HepG2 (cell line): ENCODE measurements at regions not wholly inside any gene's neighbourhood (a gene's known extent, or its start where the extent isn't known, plus 50 kb on each side); places are given as distances from the start of the nearest gene placed in this dataset.

ENCODE experiments used
- ATAC-seq: fragments of 200-7000 bp; cut with Tn5 transposase; 3 replicates; pipeline ENCODE4 v1.9.1; 2020; ENCODE audit warnings: mild to moderate bottlenecking, moderate library complexity
- BruUV-seq: library from RNA; stranded (reverse); fragments of 400-500 nt; replicated peaks from 2 replicates; lab custom pipeline; 2021; lab: Mats Ljungman, UMichigan
- CTCF ChIA-PET: fragments of 300-600 bp; formaldehyde crosslinking; extraction: SDS; loops from one replicate; lab custom pipeline; 2021; ENCODE audit warnings: low total read pairs, inconsistent platforms, low intra/inter-chr PET ratio; lab: Yijun Ruan, JAX
- POLR2A ChIA-PET: fragments of 350-600 bp; sonication (Branson Sonifier 250); formaldehyde crosslinking; loops from one replicate; lab custom pipeline; 2020; ENCODE audit warnings: antibody characterized with exemption, inconsistent platforms; lab: Yijun Ruan, JAX
- DNase-seq: peaks from one replicate; pipeline ENCODE4 v3.0.0-alpha.2; 2015; ENCODE audit warnings: low spot score
- FAIRE-seq: peaks from 3 replicates; lab custom pipeline; 2011; peaks lifted over from hg19 to GRCh38; lab: Jason Lieb, UNC
- H2AFZ ChIP-seq: one replicate; pipeline ENCODE4 v1.6.1; 2011; ENCODE audit warnings: low read length, inconsistent platforms
- H3K27ac ChIP-seq: fragments of 300-600 bp; 3 replicates; pipeline ENCODE4 v1.8.0; 2011; ENCODE audit warnings: mixed run types, mild to moderate bottlenecking, mixed read lengths, low read length, inconsistent platforms; ENCODE audit not compliant: insufficient read depth; ENCODE audit errors: extremely low read length
- H3K27me3 ChIP-seq, 2 experiments: fragments of 200-600 bp in 1 of 2; 2 replicates in 1 of 2; 3 replicates in 1 of 2; pipeline versions ENCODE4 v1.6.0 to v1.8.0; 2011; ENCODE audit warnings: low read length in 2 of 2, mild to moderate bottlenecking in 2 of 2, moderate library complexity in 2 of 2, inconsistent platforms in 1 of 2; ENCODE audit not compliant: insufficient read depth in 2 of 2, control insufficient read depth in 1 of 2
- H3K36me3 ChIP-seq, 2 experiments: fragments of 200-600 bp in 1 of 2; replicated peaks in 1 of 2; 2 replicates in 1 of 2; 3 replicates in 1 of 2; pipeline versions ENCODE4 v1.5.1 to v1.8.0; 2011; ENCODE audit warnings: low read length in 2 of 2, inconsistent platforms in 1 of 2; ENCODE audit not compliant: insufficient read depth in 2 of 2, control insufficient read depth in 1 of 2
- H3K4me1 ChIP-seq: 2 replicates; pipeline ENCODE4 v1.5.1; 2012; ENCODE audit warnings: low read length, inconsistent platforms; ENCODE audit not compliant: insufficient read depth
- H3K4me2 ChIP-seq: 2 replicates; pipeline ENCODE4 v1.6.0; 2011; ENCODE audit warnings: low read depth, low read length, inconsistent platforms
- H3K4me3 ChIP-seq, 3 experiments: fragments of 200-600 bp in 1 of 3; sonication (generic), shearing (Covaris generic) in 1 of 3; replicated peaks in 1 of 3; 2 replicates each; pipeline ENCODE4 v1.5.1; 2011 to 2016; ENCODE audit warnings: low read length in 3 of 3, inconsistent platforms in 2 of 3, low read depth in 2 of 3, mild to moderate bottlenecking in 2 of 3, control low read depth in 1 of 3, mixed read lengths in 1 of 3; ENCODE audit not compliant: insufficient read depth in 1 of 3
- H3K79me2 ChIP-seq: one replicate; pipeline ENCODE4 v1.6.1; 2011; ENCODE audit warnings: low read length, inconsistent platforms; ENCODE audit not compliant: insufficient read depth
- H3K9ac ChIP-seq: 2 replicates; pipeline ENCODE4 v1.6.0; 2011; ENCODE audit warnings: mild to moderate bottlenecking, low read depth, low read length, inconsistent platforms; ENCODE audit not compliant: insufficient read depth
- H3K9me3 ChIP-seq: 2 replicates; pipeline ENCODE4 v1.5.1; 2012; ENCODE audit warnings: mild to moderate bottlenecking, low read length
- H4K20me1 ChIP-seq: 2 replicates; pipeline ENCODE4 v1.6.0; 2011; ENCODE audit warnings: inconsistent platforms, mild to moderate bottlenecking, low read length, moderate library complexity; ENCODE audit not compliant: insufficient read depth
- BHLHE40 ChIP-seq: IDR thresholded peaks from 2 replicates; pipeline ENCODE4 v1.6.1; 2011; ENCODE audit warnings: low read length, improper control_type of control experiment
- CENPT ChIP-seq: sonication (generic); formaldehyde crosslinking; IDR thresholded peaks from 2 replicates; pipeline ENCODE4 v1.8.0; 2022; ENCODE audit warnings: low read depth, mild to moderate bottlenecking, moderate library complexity, missing genetic modification reagents
- HIVEP1 ChIP-seq: sonication (generic); formaldehyde crosslinking; IDR thresholded peaks from 2 replicates; pipeline ENCODE4 v1.4.0; 2020; ENCODE audit warnings: mild to moderate bottlenecking, missing genetic modification reagents
- IKZF4 ChIP-seq: sonication (generic); formaldehyde crosslinking; IDR thresholded peaks from 2 replicates; pipeline ENCODE4 v1.5.1; 2020; ENCODE audit warnings: borderline replicate concordance, mild to moderate bottlenecking, low read depth, missing genetic modification reagents; ENCODE audit errors: not compliant biosample characterization
- LCORL ChIP-seq, 2 experiments: fragments of 450-650 bp in 1 of 2; sonication (generic) in 1 of 2; formaldehyde crosslinking in 1 of 2; IDR thresholded peaks; 2 replicates each; pipeline versions ENCODE4 v1.5.0 to v1.6.1; 2017 to 2020; ENCODE audit warnings: antibody characterized with exemption in 1 of 2, missing genetic modification reagents in 1 of 2
- NFKB2 ChIP-seq: sonication (generic); formaldehyde crosslinking; IDR thresholded peaks from 2 replicates; pipeline ENCODE4 v1.4.0; 2020; ENCODE audit warnings: missing genetic modification reagents, borderline replicate concordance
- NPAS2 ChIP-seq: sonication (generic); formaldehyde crosslinking; IDR thresholded peaks from 2 replicates; pipeline ENCODE4 v1.8.0; 2022; ENCODE audit warnings: mild to moderate bottlenecking, missing genetic modification reagents, borderline replicate concordance
- RCOR2 ChIP-seq: IDR thresholded peaks from 2 replicates; pipeline ENCODE4 v1.6.1; 2016; ENCODE audit warnings: missing biosample characterization, missing genetic modification reagents
- SMARCC2 ChIP-seq: fragments of 450-650 bp; IDR thresholded peaks from 2 replicates; pipeline ENCODE4 v1.6.1; 2017; ENCODE audit warnings: antibody characterized with exemption, mild to moderate bottlenecking
- SMARCE1 ChIP-seq: fragments of 450-650 bp; IDR thresholded peaks from 2 replicates; pipeline ENCODE4 v1.6.1; 2017; ENCODE audit warnings: borderline replicate concordance
- ZNF256 ChIP-seq: sonication (generic); formaldehyde crosslinking; conservative IDR thresholded peaks from 2 replicates; pipeline ENCODE4 v1.4.0; 2020; ENCODE audit warnings: missing genetic modification reagents
- ZNF274 ChIP-seq: sonication (generic); formaldehyde crosslinking; IDR thresholded peaks from 2 replicates; pipeline ENCODE4 v1.5.1; 2020; ENCODE audit warnings: mild to moderate bottlenecking, missing genetic modification reagents
- ZNF350 ChIP-seq: sonication (generic); formaldehyde crosslinking; IDR thresholded peaks from 2 replicates; pipeline ENCODE4 v1.4.0; 2020; ENCODE audit warnings: mild to moderate bottlenecking, low read depth, missing genetic modification reagents, borderline replicate concordance
- WGBS: methylation state at CpG from one replicate; pipeline ENCODE4 v1.1.6; 2017; ENCODE audit warnings: low lambda C conversion rate; 5-methylcytosine and 5-hydroxymethylcytosine counted together
- in situ Hi-C: cut with HindIII; loops from 2 replicates; pipeline ENCODE4 v1.10.0; 2017; ENCODE audit warnings: low pct_unique_long_range_greater_than_20kb; ENCODE audit not compliant: extremely low pct_ligation_motif_present
- intact Hi-C: fragments of 100-400 bp; cut with micrococcal nuclease; formaldehyde crosslinking; loops from one replicate; pipeline ENCODE4 v1.10.0; 2022; ENCODE audit not compliant: unreplicated experiment
- TF ChIP-seq, protein P1 (sequence below): sonication (generic); formaldehyde crosslinking; IDR thresholded peaks from 2 replicates; pipeline ENCODE4 v1.8.0; 2022; ENCODE audit warnings: missing genetic modification reagents, mild to moderate bottlenecking, moderate library complexity, borderline replicate concordance
- TF ChIP-seq, protein P2 (sequence below): sonication (generic); formaldehyde crosslinking; conservative IDR thresholded peaks from 2 replicates; pipeline ENCODE4 v1.8.0; 2022; ENCODE audit warnings: low read depth, missing genetic modification reagents
- TF ChIP-seq, protein P3 (sequence below): IDR thresholded peaks from 2 replicates; pipeline ENCODE4 v1.6.1; 2016; ENCODE audit warnings: missing genetic modification reagents, missing compliant biosample characterization
- TF ChIP-seq, protein P4 (sequence below): IDR thresholded peaks from 2 replicates; pipeline ENCODE4 v1.6.1; 2016; ENCODE audit warnings: low read depth

DNA sequence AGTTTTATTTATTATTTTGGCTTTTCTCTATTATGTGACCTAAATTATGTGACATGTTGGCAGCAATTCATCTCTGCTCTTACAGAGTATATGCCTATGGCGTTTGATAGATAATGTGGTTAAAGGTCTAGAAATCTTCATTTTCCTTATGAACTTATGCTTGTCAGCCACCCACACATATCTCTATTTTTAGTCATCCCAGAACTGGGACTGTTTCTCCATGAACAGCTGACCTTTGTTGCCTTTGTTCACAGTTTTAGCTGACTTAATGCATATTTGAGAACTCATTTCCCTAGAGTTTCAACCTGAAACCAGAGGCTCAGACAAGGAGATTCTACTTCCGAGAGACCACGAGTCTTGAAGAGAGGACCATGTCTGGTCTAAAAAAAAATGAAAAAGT, 176.5 kb downstream of the RAP2B start:
- Histone ChIP-seq H3K27ac (no peak overlapping the region), H3K27me3 (no peaks in the 10 kb centered on the region), H3K4me1 (no peaks in the 10 kb centered on the region), H2AFZ (no peak overlapping the region), H3K4me3 (no peak overlapping the region), H3K4me2 (no peak overlapping the region), H4K20me1 (no peaks in the 10 kb centered on the region), H3K9me3 (0 out of 2 replicates have a peak, but pooled peaks cover 7% of the 10 kb centered on the region), H3K79me2 (no peaks in the 10 kb centered on the region), H3K9ac (no peak overlapping the region), H3K36me3 (no peaks in the 10 kb centered on the region)
- no TSS peak for BruUV-seq
- CTCF ChIA-PET: no interaction called here
- TF ChIP-seq CENPT (no peak), ZNF256 (CRISPR knock-in tag) (no peak), NPAS2 (CRISPR knock-in tag) (no peak), HIVEP1 (CRISPR knock-in tag) (no peak), SMARCC2 (no peak), ZNF350 (CRISPR knock-in tag) (no peak), ZNF274 (no peak), SMARCE1 (no peak), RCOR2 (CRISPR knock-in tag) (no peak), BHLHE40 (no peak), NFKB2 (CRISPR knock-in tag) (no peak), LCORL (IDR thresholded peaks at IDR 0.05) (no peak), LCORL (CRISPR knock-in tag; IDR thresholded peaks at IDR 0.05) (no peak), IKZF4 (CRISPR knock-in tag) (no peak)
- TF ChIP-seq, protein P1, sequence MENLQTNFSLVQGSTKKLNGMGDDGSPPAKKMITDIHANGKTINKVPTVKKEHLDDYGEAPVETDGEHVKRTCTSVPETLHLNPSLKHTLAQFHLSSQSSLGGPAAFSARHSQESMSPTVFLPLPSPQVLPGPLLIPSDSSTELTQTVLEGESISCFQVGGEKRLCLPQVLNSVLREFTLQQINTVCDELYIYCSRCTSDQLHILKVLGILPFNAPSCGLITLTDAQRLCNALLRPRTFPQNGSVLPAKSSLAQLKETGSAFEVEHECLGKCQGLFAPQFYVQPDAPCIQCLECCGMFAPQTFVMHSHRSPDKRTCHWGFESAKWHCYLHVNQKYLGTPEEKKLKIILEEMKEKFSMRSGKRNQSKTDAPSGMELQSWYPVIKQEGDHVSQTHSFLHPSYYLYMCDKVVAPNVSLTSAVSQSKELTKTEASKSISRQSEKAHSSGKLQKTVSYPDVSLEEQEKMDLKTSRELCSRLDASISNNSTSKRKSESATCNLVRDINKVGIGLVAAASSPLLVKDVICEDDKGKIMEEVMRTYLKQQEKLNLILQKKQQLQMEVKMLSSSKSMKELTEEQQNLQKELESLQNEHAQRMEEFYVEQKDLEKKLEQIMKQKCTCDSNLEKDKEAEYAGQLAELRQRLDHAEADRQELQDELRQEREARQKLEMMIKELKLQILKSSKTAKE (CRISPR knock-in tag): no peak
- TF ChIP-seq, protein P2, sequence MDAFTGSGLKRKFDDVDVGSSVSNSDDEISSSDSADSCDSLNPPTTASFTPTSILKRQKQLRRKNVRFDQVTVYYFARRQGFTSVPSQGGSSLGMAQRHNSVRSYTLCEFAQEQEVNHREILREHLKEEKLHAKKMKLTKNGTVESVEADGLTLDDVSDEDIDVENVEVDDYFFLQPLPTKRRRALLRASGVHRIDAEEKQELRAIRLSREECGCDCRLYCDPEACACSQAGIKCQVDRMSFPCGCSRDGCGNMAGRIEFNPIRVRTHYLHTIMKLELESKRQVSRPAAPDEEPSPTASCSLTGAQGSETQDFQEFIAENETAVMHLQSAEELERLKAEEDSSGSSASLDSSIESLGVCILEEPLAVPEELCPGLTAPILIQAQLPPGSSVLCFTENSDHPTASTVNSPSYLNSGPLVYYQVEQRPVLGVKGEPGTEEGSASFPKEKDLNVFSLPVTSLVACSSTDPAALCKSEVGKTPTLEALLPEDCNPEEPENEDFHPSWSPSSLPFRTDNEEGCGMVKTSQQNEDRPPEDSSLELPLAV: no peak
- TF ChIP-seq, protein P3, sequence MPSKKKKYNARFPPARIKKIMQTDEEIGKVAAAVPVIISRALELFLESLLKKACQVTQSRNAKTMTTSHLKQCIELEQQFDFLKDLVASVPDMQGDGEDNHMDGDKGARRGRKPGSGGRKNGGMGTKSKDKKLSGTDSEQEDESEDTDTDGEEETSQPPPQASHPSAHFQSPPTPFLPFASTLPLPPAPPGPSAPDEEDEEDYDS (CRISPR knock-in tag): no peak
- TF ChIP-seq, protein P4, sequence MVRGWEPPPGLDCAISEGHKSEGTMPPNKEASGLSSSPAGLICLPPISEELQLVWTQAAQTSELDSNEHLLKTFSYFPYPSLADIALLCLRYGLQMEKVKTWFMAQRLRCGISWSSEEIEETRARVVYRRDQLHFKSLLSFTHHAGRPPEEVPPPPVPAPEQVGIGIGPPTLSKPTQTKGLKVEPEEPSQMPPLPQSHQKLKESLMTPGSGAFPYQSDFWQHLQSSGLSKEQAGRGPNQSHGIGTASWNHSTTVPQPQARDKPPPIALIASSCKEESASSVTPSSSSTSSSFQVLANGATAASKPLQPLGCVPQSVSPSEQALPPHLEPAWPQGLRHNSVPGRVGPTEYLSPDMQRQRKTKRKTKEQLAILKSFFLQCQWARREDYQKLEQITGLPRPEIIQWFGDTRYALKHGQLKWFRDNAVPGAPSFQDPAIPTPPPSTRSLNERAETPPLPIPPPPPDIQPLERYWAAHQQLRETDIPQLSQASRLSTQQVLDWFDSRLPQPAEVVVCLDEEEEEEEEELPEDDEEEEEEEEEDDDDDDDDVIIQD: no peak
- WGBS: 26% methylated on average over 3 of the region's 3 CpGs
- DNase-seq (no peak), ATAC-seq (no peak), FAIRE-seq (no peak)
- POLR2A ChIA-PET: no interaction called here
- in situ Hi-C loops (no loop called here), intact Hi-C loops (no loop called here)
